H1 (cell line): ENCODE measurements at regions not wholly inside any gene's neighbourhood (a gene's known extent, or its start where the extent isn't known, plus 50 kb on each side); places are given as distances from the start of the nearest gene placed in this dataset.

Source experiments
- CTCF ChIA-PET: fragments of 300-600 bp; sonication (Branson Sonifier 250); formaldehyde crosslinking; loops from one replicate; lab custom pipeline; 2021; ENCODE audit not compliant: partially characterized antibody; lab: Charles Lee
- POLR2A ChIA-PET: fragments of 300-600 bp; sonication (Branson Sonifier 250); formaldehyde crosslinking; loops from one replicate; lab custom pipeline; 2021; ENCODE audit warnings: inconsistent platforms; ENCODE audit not compliant: partially characterized antibody; lab: Charles Lee
- DNase-seq, 2 experiments: peaks; one replicate each; pipeline versions ENCODE4 v3.0.0 to v3.0.0-alpha.2; 2010 to 2022; ENCODE audit warnings: low spot score in 2 of 2, low read depth in 1 of 2, mixed read lengths in 1 of 2
- FAIRE-seq: peaks from 2 replicates; lab custom pipeline; 2011; peaks lifted over from hg19 to GRCh38; lab: Jason Lieb, UNC
- H2AFZ ChIP-seq: 2 replicates; pipeline ENCODE4 v1.8.1; 2012; ENCODE audit warnings: low read length, inconsistent platforms
- H2AK5ac ChIP-seq: 2 replicates; pipeline ENCODE4 v1.6.1; 2013; ENCODE audit warnings: low read depth, low read length
- H2BK120ac ChIP-seq: replicated peaks from 2 replicates; pipeline ENCODE3; 2013; ENCODE audit warnings: low read depth, low read length, inconsistent platforms
- H2BK12ac ChIP-seq: 2 replicates; pipeline ENCODE4 v1.6.1; 2013; ENCODE audit warnings: low read depth, low read length
- H2BK15ac ChIP-seq: 2 replicates; pipeline ENCODE4 v1.6.1; 2013; ENCODE audit warnings: low read length
- H2BK20ac ChIP-seq: 2 replicates; pipeline ENCODE4 v1.6.1; 2013; ENCODE audit warnings: low read length
- H2BK5ac ChIP-seq: 2 replicates; pipeline ENCODE4 v1.6.1; 2013; ENCODE audit warnings: low read depth, low read length
- H3K14ac ChIP-seq: 2 replicates; pipeline ENCODE4 v1.6.1; 2013; ENCODE audit warnings: inconsistent platforms; ENCODE audit not compliant: insufficient read length
- H3K18ac ChIP-seq: 2 replicates; pipeline ENCODE4 v1.6.1; 2013; ENCODE audit warnings: low read length; ENCODE audit errors: extremely low read depth
- H3K23ac ChIP-seq: 2 replicates; pipeline ENCODE4 v1.6.1; 2013; ENCODE audit warnings: inconsistent platforms; ENCODE audit not compliant: insufficient read length
- H3K23me2 ChIP-seq: 2 replicates; pipeline ENCODE4 v1.6.1; 2013; ENCODE audit warnings: low read depth, low read length
- H3K27ac ChIP-seq: 2 replicates; pipeline ENCODE4 v1.6.1; 2011; ENCODE audit warnings: low read depth, low read length, inconsistent platforms
- H3K27me3 ChIP-seq, 4 experiments: replicated peaks in 1 of 4; 1 replicate in 1 of 4; 2 replicates in 3 of 4; pipeline versions ENCODE4 v1.6.1 to v1.8.1; 2011 to 2013; ENCODE audit warnings: low read length in 3 of 4, mild to moderate bottlenecking in 3 of 4, inconsistent platforms in 2 of 4, mixed read lengths in 2 of 4, moderate library complexity in 1 of 4; ENCODE audit not compliant: control insufficient read depth in 3 of 4, insufficient read depth in 3 of 4; ENCODE audit errors: extremely low read depth in 1 of 4
- H3K36me3 ChIP-seq, 4 experiments: 2 replicates each; pipeline versions ENCODE4 v1.6.1 to v1.8.1; 2011 to 2013; ENCODE audit warnings: mild to moderate bottlenecking in 4 of 4, low read length in 3 of 4, moderate library complexity in 2 of 4, control low read depth in 1 of 4, inconsistent platforms in 1 of 4; ENCODE audit not compliant: insufficient read depth in 4 of 4, control insufficient read depth in 2 of 4
- H3K4ac ChIP-seq: replicated peaks from 2 replicates; pipeline ENCODE3; 2013; ENCODE audit warnings: low read length, low read depth, mixed read lengths, inconsistent platforms; ENCODE audit not compliant: insufficient read length
- H3K4me1 ChIP-seq, 4 experiments: replicated peaks in 1 of 4; 1 replicate in 1 of 4; 2 replicates in 3 of 4; pipeline versions ENCODE4 v1.6.1 to v1.8.1; 2011 to 2013; ENCODE audit warnings: low read length in 3 of 4, inconsistent platforms in 2 of 4, mixed read lengths in 1 of 4; ENCODE audit not compliant: insufficient read depth in 4 of 4, control insufficient read depth in 3 of 4
- H3K4me2 ChIP-seq, 2 experiments: 2 replicates each; pipeline versions ENCODE4 v1.6.1 to v1.8.1; 2011 to 2013; ENCODE audit warnings: low read depth in 2 of 2, low read length in 2 of 2, control low read depth in 1 of 2, inconsistent platforms in 1 of 2, mild to moderate bottlenecking in 1 of 2; ENCODE audit not compliant: insufficient read depth in 1 of 2
- H3K4me3 ChIP-seq, 4 experiments: fragments of 200-600, 300-600 bp in 1 of 4; sonication (generic), shearing (Covaris generic), sonication (Bioruptor Twin) in 1 of 4; 2 replicates each; pipeline versions ENCODE4 v1.5.1 to v1.8.1; 2011 to 2016; ENCODE audit warnings: low read length in 4 of 4, low read depth in 3 of 4, control low read depth in 2 of 4, inconsistent platforms in 2 of 4, mild to moderate bottlenecking in 2 of 4, mixed read lengths in 1 of 4, moderate library complexity in 1 of 4; ENCODE audit not compliant: insufficient read depth in 2 of 4; ENCODE audit errors: extremely low read depth in 1 of 4
- H3K56ac ChIP-seq: replicated peaks from 2 replicates; pipeline ENCODE3; 2013; ENCODE audit warnings: low read depth, mild to moderate bottlenecking, mixed read lengths, low read length, inconsistent platforms; ENCODE audit not compliant: insufficient read length
- H3K79me1 ChIP-seq: 2 replicates; pipeline ENCODE4 v1.6.1; 2013; ENCODE audit warnings: low read depth, low read length, control low read depth
- H3K79me2 ChIP-seq, 2 experiments: 2 replicates each; pipeline versions ENCODE4 v1.6.1 to v1.8.1; 2012 to 2013; ENCODE audit warnings: low read length in 2 of 2, mild to moderate bottlenecking in 2 of 2, inconsistent platforms in 1 of 2; ENCODE audit not compliant: insufficient read depth in 2 of 2, control insufficient read depth in 1 of 2
- H3K9ac ChIP-seq, 4 experiments: replicated peaks in 1 of 4; 1 replicate in 1 of 4; 2 replicates in 3 of 4; pipeline versions ENCODE4 v1.6.1 to v1.8.1; 2011 to 2013; ENCODE audit warnings: low read depth in 3 of 4, low read length in 3 of 4, control low read depth in 2 of 4, mild to moderate bottlenecking in 2 of 4, moderate library complexity in 2 of 4, inconsistent platforms in 1 of 4; ENCODE audit errors: extremely low read depth in 1 of 4
- H3K9me3 ChIP-seq, 2 experiments: 2 replicates each; pipeline versions ENCODE4 v1.6.1 to v1.8.1; 2012 to 2013; ENCODE audit warnings: mild to moderate bottlenecking in 2 of 2, moderate library complexity in 2 of 2, control low read depth in 1 of 2, inconsistent platforms in 1 of 2, low read depth in 1 of 2, low read length in 1 of 2, mixed read lengths in 1 of 2; ENCODE audit not compliant: insufficient read depth in 2 of 2
- H4K20me1 ChIP-seq, 2 experiments: replicated peaks in 1 of 2; 2 replicates each; pipeline versions ENCODE3 to v1.8.1; 2011 to 2013; ENCODE audit warnings: inconsistent platforms in 2 of 2, low read length in 2 of 2, mild to moderate bottlenecking in 1 of 2; ENCODE audit not compliant: insufficient read depth in 2 of 2, control insufficient read depth in 1 of 2
- H4K5ac ChIP-seq: 2 replicates; pipeline ENCODE4 v1.6.1; 2013; ENCODE audit warnings: low read length, low read depth, mixed read lengths, inconsistent platforms; ENCODE audit not compliant: insufficient read length
- H4K8ac ChIP-seq: 2 replicates; pipeline ENCODE4 v1.8.0; 2013; ENCODE audit warnings: mild to moderate bottlenecking, moderate library complexity, low read length, inconsistent platforms; ENCODE audit not compliant: insufficient read depth; ENCODE audit errors: extremely low read depth
- H4K91ac ChIP-seq: replicated peaks from 2 replicates; pipeline ENCODE3; 2013; ENCODE audit warnings: low read length, mixed read lengths, inconsistent platforms; ENCODE audit not compliant: insufficient read length
- CTCF ChIP-seq, 3 experiments: IDR thresholded peaks; 1 replicate in 2 of 3; 2 replicates in 1 of 3; pipeline versions ENCODE4 v1.5.1 to v1.6.1; 2011; ENCODE audit warnings: low read length in 3 of 3, mild to moderate bottlenecking in 3 of 3, inconsistent platforms in 2 of 3, low read depth in 1 of 3, moderate library complexity in 1 of 3; ENCODE audit not compliant: insufficient read depth in 1 of 3; ENCODE audit errors: control extremely low read depth in 1 of 3
- NANOG ChIP-seq: IDR thresholded peaks from 2 replicates; pipeline ENCODE4 v1.6.1; 2011; ENCODE audit warnings: low read length, low read depth, mild to moderate bottlenecking, inconsistent platforms; ENCODE audit not compliant: insufficient read depth, poor library complexity, severe bottlenecking
- RAD21 ChIP-seq, 2 experiments: IDR thresholded peaks in 1 of 2; conservative IDR thresholded peaks in 1 of 2; 2 replicates each; pipeline ENCODE4 v1.6.1; 2011; ENCODE audit warnings: low read depth in 2 of 2, low read length in 2 of 2, improper control_type of control experiment in 1 of 2, inconsistent platforms in 1 of 2, mild to moderate bottlenecking in 1 of 2, moderate library complexity in 1 of 2
- WGBS, 2 experiments: shearing (Covaris generic) in 1 of 2; methylation state at CpG; one replicate each; pipeline versions ENCODE4 v1.1.6 to v1.1.7; 2013 to 2015; ENCODE audit warnings: low lambda C conversion rate in 2 of 2, mixed read lengths in 2 of 2, inconsistent platforms in 1 of 2, low coverage in 1 of 2, missing lambda C conversion rate in 1 of 2; ENCODE audit not compliant: insufficient replicate concordance in 2 of 2, insufficient coverage in 1 of 2, insufficient read length in 1 of 2; ENCODE audit errors: extremely low coverage in 1 of 2, missing lambda C conversion rate in 1 of 2; 5-methylcytosine and 5-hydroxymethylcytosine counted together

- no peaks in the 10 kb centered on the region for H4K20me1 ChIP-seq
- no peak overlapping the region for H3K4me3 ChIP-seq
- WGBS, 2 experiments, result 85% methylated on average over 8 of the region's 8 CpGs; no CpG with 5 or more reads in 1 of the 2 experiments
- no peaks in the 10 kb centered on the region for H3K4me1 ChIP-seq
- H3K79me2 ChIP-seq, result no peaks in the 10 kb centered on the region
- no peaks in the 10 kb centered on the region for H3K9me3 ChIP-seq
- POLR2A ChIA-PET, result no interaction called here
- H4K8ac ChIP-seq, result no peak overlapping the region
- H3K27me3 ChIP-seq, result no peaks in the 10 kb centered on the region
- H3K4ac ChIP-seq, result no peak overlapping the region
- H3K23me2 ChIP-seq, result no peaks in the 10 kb centered on the region; the same call in 1 of the 2 replicates
- H3K56ac ChIP-seq, result no peak overlapping the region
- no peak overlapping the region for H4K91ac ChIP-seq
- H2BK5ac ChIP-seq, result no peak overlapping the region
- no peak overlapping the region for H2BK120ac ChIP-seq
- TF ChIP-seq NANOG (no peak), RAD21 (IDR thresholded peaks at IDR 0.05 in 1 of 2, conservative IDR thresholded peaks at IDR 0.05 in 1 of 2; ENCODE audit: low read depth in 2 of 2, low read length in 2 of 2) (peak in 1 of 2 experiments; percentile 40; a peak in 2 of 4 replicates), CTCF (IDR thresholded peaks at IDR 0.05; ENCODE audit: control extremely low read depth in 1 of 3, insufficient read depth in 1 of 3, low read depth in 1 of 3, low read length in 3 of 3) (peak; percentile 4 to 43 (median 5); a peak in 3 of 4 replicates)
- no peak overlapping the region for H2AK5ac ChIP-seq
- no peak overlapping the region for H4K5ac ChIP-seq
- CTCF ChIA-PET, result interaction anchor here (0.6 to 1.9 kb wide), 9 partner anchors 14 to 915 kb away, joined by 3 to 8 read pairs (median 3); no protein-coding TSS in a partner anchor
- H3K9ac ChIP-seq, result no peak overlapping the region
- no peak for DNase-seq
- H3K79me1 ChIP-seq, result no peaks in the 10 kb centered on the region
- no peak overlapping the region for H2BK20ac ChIP-seq
- no peak overlapping the region for H3K27ac ChIP-seq
- H3K23ac ChIP-seq, result no peak overlapping the region
- no peak overlapping the region for H2BK12ac ChIP-seq
- H2BK15ac ChIP-seq, result no peak overlapping the region
- H2AFZ ChIP-seq, result no peak overlapping the region
- no peak overlapping the region for H3K18ac ChIP-seq
- H3K36me3 ChIP-seq, result no peaks in the 10 kb centered on the region
- no peak overlapping the region for H3K14ac ChIP-seq
- H3K4me2 ChIP-seq, result no peak overlapping the region
- FAIRE-seq, result no peak
Observed at GRCh38 chr21:35730325-35730724, 330.0 kb downstream of the SETD4 start.
